ENCODE measurements at regions not wholly inside any gene's neighbourhood (a gene's known extent, or its start where the extent isn't known, plus 50 kb on each side); places are given as distances from the start of the nearest gene placed in this dataset.
A peak's percentile ranks its signal among the peaks of the same experiment; 100 is the strongest.

DNA sequence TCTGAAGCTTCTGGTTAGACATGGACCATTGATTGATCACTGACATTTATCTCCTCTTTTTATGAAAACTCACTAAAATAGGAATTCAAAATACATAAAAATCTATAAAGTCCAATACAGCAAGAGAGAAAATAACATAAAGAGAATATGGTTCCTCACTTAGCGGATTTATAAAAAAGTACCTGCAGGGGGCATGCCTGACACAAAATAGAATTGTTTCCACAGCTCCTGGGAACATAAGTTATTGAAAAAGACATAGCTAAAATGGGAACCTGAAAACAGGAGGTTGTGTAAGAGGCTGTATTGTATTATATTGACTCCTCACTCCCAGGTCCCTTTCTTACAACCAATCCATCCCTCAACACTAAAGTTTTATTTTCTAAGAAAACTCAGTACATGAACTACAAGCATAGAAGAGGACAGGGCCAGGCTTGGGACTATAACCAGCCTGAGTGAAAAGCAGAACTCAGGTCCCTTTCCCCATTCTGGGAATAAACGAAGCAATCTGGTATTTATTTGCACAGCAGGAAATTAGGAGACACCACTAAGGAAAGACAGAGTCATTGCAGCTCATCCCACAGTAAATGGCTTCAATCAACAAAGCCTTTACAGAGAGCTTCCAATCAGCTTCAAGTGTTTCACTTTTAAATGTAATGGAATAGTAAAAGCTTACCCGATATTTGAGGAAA, 121.1 kb upstream of the NDST4 start:
- Mint-ChIP-seq H3K4me1 (ENCODE audit: low read depth) (no peaks in the 10 kb centered on the region), H3K27me3 (no peaks in the 10 kb centered on the region), H3K27ac (no peak overlapping the region), H3K9me3 (no peaks in the 10 kb centered on the region), H3K4me3 (no peak overlapping the region), H3K36me3 (ENCODE audit: low read depth) (no peaks in the 10 kb centered on the region)
- ATAC-seq (no peak), DNase-seq (peak; percentile 2)
- TF ChIP-seq, protein P1, sequence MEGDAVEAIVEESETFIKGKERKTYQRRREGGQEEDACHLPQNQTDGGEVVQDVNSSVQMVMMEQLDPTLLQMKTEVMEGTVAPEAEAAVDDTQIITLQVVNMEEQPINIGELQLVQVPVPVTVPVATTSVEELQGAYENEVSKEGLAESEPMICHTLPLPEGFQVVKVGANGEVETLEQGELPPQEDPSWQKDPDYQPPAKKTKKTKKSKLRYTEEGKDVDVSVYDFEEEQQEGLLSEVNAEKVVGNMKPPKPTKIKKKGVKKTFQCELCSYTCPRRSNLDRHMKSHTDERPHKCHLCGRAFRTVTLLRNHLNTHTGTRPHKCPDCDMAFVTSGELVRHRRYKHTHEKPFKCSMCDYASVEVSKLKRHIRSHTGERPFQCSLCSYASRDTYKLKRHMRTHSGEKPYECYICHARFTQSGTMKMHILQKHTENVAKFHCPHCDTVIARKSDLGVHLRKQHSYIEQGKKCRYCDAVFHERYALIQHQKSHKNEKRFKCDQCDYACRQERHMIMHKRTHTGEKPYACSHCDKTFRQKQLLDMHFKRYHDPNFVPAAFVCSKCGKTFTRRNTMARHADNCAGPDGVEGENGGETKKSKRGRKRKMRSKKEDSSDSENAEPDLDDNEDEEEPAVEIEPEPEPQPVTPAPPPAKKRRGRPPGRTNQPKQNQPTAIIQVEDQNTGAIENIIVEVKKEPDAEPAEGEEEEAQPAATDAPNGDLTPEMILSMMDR (IDR thresholded peaks at IDR 0.05) = no peak
- POLR2A ChIA-PET = no interaction called here
- intact Hi-C loops (cut with micrococcal nuclease) = no loop called here
- CTCF ChIA-PET = no interaction called here

DNA sequence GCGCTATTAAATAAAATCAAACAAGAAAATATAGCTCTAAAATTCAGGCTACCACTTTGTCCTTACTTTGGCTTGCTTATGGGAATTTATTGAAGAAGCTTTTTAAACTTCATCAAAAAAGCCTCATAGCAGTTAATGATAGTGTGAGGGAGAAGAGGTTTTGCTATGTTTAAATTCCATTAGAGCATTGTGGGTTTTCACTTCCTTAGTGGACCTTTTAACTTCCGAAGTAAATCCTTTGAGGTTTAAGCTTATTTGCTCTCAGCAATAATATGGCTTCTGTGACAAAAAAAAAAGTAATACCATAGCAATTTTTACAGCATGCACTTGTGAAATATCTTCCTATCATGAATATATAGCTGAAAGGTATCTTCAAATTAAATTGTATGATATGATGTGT, 120.2 kb upstream of the NDST4 start:
- Mint-ChIP-seq H3K27ac (no peak overlapping the region), H3K36me3 (ENCODE audit: low read depth) (no peaks in the 10 kb centered on the region), H3K4me3 (no peak overlapping the region), H3K4me1 (ENCODE audit: low read depth) (no peaks in the 10 kb centered on the region), H3K9me3 (no peaks in the 10 kb centered on the region), H3K27me3 (no peaks in the 10 kb centered on the region)
- DNase-seq (no peak), ATAC-seq (no peak)
- TF ChIP-seq, protein P1 (IDR thresholded peaks at IDR 0.05) = no peak
- ChIA-PET CTCF (no interaction called here), POLR2A (no interaction called here)
- intact Hi-C loops (cut with micrococcal nuclease) = no loop called here

DNA sequence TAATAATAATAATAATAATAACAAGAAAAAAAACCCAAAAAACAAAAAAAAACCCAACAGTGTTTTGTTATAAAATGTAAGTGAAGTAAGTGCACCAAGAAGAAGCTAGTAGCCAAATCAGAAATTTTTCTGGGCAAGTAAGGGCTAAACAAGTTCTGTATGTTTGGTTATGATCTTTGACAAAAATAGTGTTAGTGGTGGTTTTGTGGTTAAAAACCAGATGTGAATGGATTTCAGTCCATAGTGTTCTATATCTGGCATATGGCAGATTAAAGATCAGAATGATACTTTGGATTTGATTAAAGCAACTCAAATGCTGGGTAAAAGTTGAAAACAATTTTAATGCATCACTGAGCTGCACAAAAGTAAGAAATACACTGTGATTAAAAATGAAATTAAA, 116.5 kb upstream of the NDST4 start:
- Mint-ChIP-seq H3K4me1 (ENCODE audit: low read depth) (no peaks in the 10 kb centered on the region), H3K9me3 (no peaks in the 10 kb centered on the region), H3K4me3 (no peak overlapping the region), H3K27ac (no peak overlapping the region), H3K36me3 (ENCODE audit: low read depth) (no peaks in the 10 kb centered on the region), H3K27me3 (no peaks in the 10 kb centered on the region)
- TF ChIP-seq, protein P1 (IDR thresholded peaks at IDR 0.05) = no peak
- CTCF ChIA-PET = no interaction called here
- ATAC-seq = no peak
- POLR2A ChIA-PET = no interaction called here
- intact Hi-C loops (cut with micrococcal nuclease) = no loop called here
- DNase-seq = no peak

DNA sequence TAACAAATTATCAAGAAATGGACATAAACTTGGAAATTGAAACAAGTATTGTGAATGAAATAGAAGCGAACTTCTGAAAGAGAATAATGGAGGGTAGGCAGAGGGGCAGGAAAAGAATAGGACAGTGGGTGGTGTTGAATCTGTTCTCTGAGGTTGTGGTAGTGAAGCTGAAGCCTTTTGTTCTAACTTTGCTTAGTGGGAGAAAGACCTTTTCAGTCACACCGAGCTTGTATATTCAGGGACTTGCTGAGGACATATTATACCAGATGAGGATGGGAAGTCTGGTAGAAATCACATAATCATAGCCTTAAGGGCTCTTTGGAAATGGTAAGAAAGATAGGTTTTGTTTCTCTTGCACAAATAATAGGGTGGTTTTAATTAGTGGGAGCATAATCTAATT, 115.4 kb upstream of the NDST4 start:
- no peaks in the 10 kb centered on the region for H3K4me1 Mint-ChIP-seq (ENCODE audit: low read depth)
- DNase-seq (no peak), ATAC-seq (no peak)
- no peaks in the 10 kb centered on the region for H3K27me3 Mint-ChIP-seq
- no peaks in the 10 kb centered on the region for H3K36me3 Mint-ChIP-seq (ENCODE audit: low read depth)
- H3K4me3 Mint-ChIP-seq = no peak overlapping the region
- ChIA-PET CTCF (no interaction called here), POLR2A (no interaction called here)
- TF ChIP-seq, protein P1 (IDR thresholded peaks at IDR 0.05) = no peak
- H3K9me3 Mint-ChIP-seq = no peaks in the 10 kb centered on the region
- no peak overlapping the region for H3K27ac Mint-ChIP-seq
- intact Hi-C loops (cut with micrococcal nuclease) = no loop called here

DNA sequence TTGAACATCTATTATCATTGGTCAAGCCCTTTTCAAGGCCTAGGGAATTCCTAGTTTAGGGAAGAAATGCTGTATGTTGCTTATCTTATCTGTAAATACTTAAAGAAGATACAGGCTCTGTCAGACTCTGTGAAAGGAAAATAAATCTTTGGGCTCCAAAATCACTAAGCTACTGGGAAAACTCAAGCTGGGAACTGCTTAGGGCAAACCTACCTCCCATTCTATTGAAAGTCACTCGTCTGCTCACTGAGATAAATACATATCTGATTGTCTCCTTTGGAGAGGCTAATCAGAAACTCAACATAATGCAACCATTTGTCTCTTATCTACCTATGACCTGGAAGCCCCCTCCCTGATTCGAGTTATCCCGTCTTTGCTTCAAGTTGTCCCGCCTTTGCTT, 108.6 kb upstream of the NDST4 start:
- ATAC-seq = no peak
- Mint-ChIP-seq H3K36me3 (ENCODE audit: low read depth) (no peaks in the 10 kb centered on the region), H3K27me3 (no peaks in the 10 kb centered on the region), H3K4me1 (ENCODE audit: low read depth) (no peaks in the 10 kb centered on the region), H3K27ac (no peak overlapping the region), H3K4me3 (no peak overlapping the region), H3K9me3 (no peaks in the 10 kb centered on the region)
- DNase-seq = no peak
- POLR2A ChIA-PET = no interaction called here
- CTCF ChIA-PET = no interaction called here
- TF ChIP-seq, protein P1 (IDR thresholded peaks at IDR 0.05) = no peak
- intact Hi-C loops (cut with micrococcal nuclease) = no loop called here

Measured in activated CD8-positive, alpha-beta T cell treated with anti-CD3 and anti-CD28 coated beads for 36 hours (primary cell).